Mesenchymal stem cell (in vitro differentiated cells and primary cell): ENCODE measurements at regions not wholly inside any gene's neighbourhood (a gene's known extent, or its start where the extent isn't known, plus 50 kb on each side); places are given as distances from the start of the nearest gene placed in this dataset.
A peak's percentile ranks its signal among the peaks of the same experiment; 100 is the strongest.

Experiments
- DNase-seq: peaks from one replicate; pipeline ENCODE4 v3.0.0-alpha.2; 2013
- H2AFZ ChIP-seq: one replicate; pipeline ENCODE4 v1.6.1; 2013; ENCODE audit warnings: low read depth, mild to moderate bottlenecking, control low read depth, inconsistent platforms, low read length, moderate library complexity
- H2AK5ac ChIP-seq: 2 replicates; pipeline ENCODE4 v1.6.1; 2013; ENCODE audit warnings: low read length, moderate library complexity, mild to moderate bottlenecking, inconsistent platforms; ENCODE audit not compliant: severe bottlenecking
- H2BK120ac ChIP-seq: one replicate; pipeline ENCODE4 v1.6.1; 2013; ENCODE audit warnings: low read depth, mild to moderate bottlenecking, inconsistent platforms, low read length, moderate library complexity
- H2BK12ac ChIP-seq, 2 experiments: one replicate each; pipeline ENCODE4 v1.6.1; 2013; ENCODE audit warnings: inconsistent platforms in 2 of 2, low read length in 2 of 2, mild to moderate bottlenecking in 2 of 2, moderate library complexity in 2 of 2, control low read depth in 1 of 2
- H2BK15ac ChIP-seq: one replicate; pipeline ENCODE4 v1.6.1; 2013; ENCODE audit warnings: mild to moderate bottlenecking, low read depth, inconsistent platforms; ENCODE audit not compliant: poor library complexity, severe bottlenecking
- H2BK5ac ChIP-seq: 2 replicates; pipeline ENCODE4 v1.6.1; 2013; ENCODE audit warnings: low read depth, mild to moderate bottlenecking, low read length, control low read depth, inconsistent platforms; ENCODE audit not compliant: poor library complexity, severe bottlenecking
- H3K14ac ChIP-seq, 2 experiments: one replicate each; pipeline ENCODE4 v1.6.1; 2013; ENCODE audit warnings: inconsistent platforms in 2 of 2, low read length in 2 of 2, control low read depth in 1 of 2, mild to moderate bottlenecking in 1 of 2, moderate library complexity in 1 of 2
- H3K18ac ChIP-seq, 2 experiments: one replicate each; pipeline ENCODE4 v1.6.1; 2013; ENCODE audit warnings: inconsistent platforms in 2 of 2, low read length in 2 of 2, control low read depth in 1 of 2, low read depth in 1 of 2, mild to moderate bottlenecking in 1 of 2
- H3K23ac ChIP-seq, 2 experiments: one replicate each; pipeline ENCODE4 v1.6.1; 2013; ENCODE audit warnings: inconsistent platforms in 2 of 2, low read length in 2 of 2, mild to moderate bottlenecking in 2 of 2, moderate library complexity in 2 of 2, control low read depth in 1 of 2
- H3K27ac ChIP-seq: 2 replicates; pipeline ENCODE4 v1.5.1; 2013; ENCODE audit warnings: mild to moderate bottlenecking, moderate library complexity, low read length, control low read depth, inconsistent platforms; ENCODE audit not compliant: poor library complexity, severe bottlenecking
- H3K27me3 ChIP-seq, 2 experiments: 2 replicates each; pipeline versions ENCODE4 v1.6.1 to v1.7.0; 2013; ENCODE audit warnings: low read length in 2 of 2, mild to moderate bottlenecking in 2 of 2, moderate library complexity in 2 of 2, control low read depth in 1 of 2, inconsistent platforms in 1 of 2; ENCODE audit not compliant: control insufficient read depth in 1 of 2, insufficient read depth in 1 of 2
- H3K36me3 ChIP-seq, 2 experiments: 2 replicates each; pipeline versions ENCODE4 v1.6.1 to v1.7.0; 2013; ENCODE audit warnings: low read length in 2 of 2, control low read depth in 1 of 2, inconsistent platforms in 1 of 2, low read depth in 1 of 2, mild to moderate bottlenecking in 1 of 2; ENCODE audit not compliant: insufficient read depth in 2 of 2, control insufficient read depth in 1 of 2
- H3K4ac ChIP-seq, 2 experiments: one replicate each; pipeline ENCODE4 v1.6.1; 2013; ENCODE audit warnings: inconsistent platforms in 2 of 2, low read length in 2 of 2, mild to moderate bottlenecking in 2 of 2, moderate library complexity in 2 of 2, control low read depth in 1 of 2, low read depth in 1 of 2
- H3K4me1 ChIP-seq: 2 replicates; pipeline ENCODE4 v1.6.1; 2013; ENCODE audit warnings: low read depth, low read length, control low read depth; ENCODE audit not compliant: control insufficient read depth, insufficient read depth
- H3K4me2 ChIP-seq: 2 replicates; pipeline ENCODE4 v1.6.1; 2013; ENCODE audit warnings: low read length, mild to moderate bottlenecking, inconsistent platforms; ENCODE audit not compliant: poor library complexity, severe bottlenecking
- H3K4me3 ChIP-seq, 2 experiments: 2 replicates each; pipeline versions ENCODE4 v1.5.1 to v1.7.0; 2013; ENCODE audit warnings: low read length in 2 of 2, mild to moderate bottlenecking in 2 of 2, control low read depth in 1 of 2, low read depth in 1 of 2; ENCODE audit not compliant: insufficient read depth in 1 of 2
- H3K79me1 ChIP-seq: replicated peaks from 2 replicates; pipeline ENCODE4 v1.6.1; 2013; ENCODE audit warnings: mild to moderate bottlenecking, control low read depth, low read length, inconsistent platforms; ENCODE audit not compliant: poor library complexity, severe bottlenecking
- H3K9ac ChIP-seq: 2 replicates; pipeline ENCODE4 v1.7.0; 2013; ENCODE audit warnings: mild to moderate bottlenecking, low read length, moderate library complexity
- H3K9me3 ChIP-seq: 2 replicates; pipeline ENCODE4 v1.7.0; 2013; ENCODE audit warnings: mild to moderate bottlenecking, low read length; ENCODE audit not compliant: control insufficient read depth
- H4K8ac ChIP-seq: one replicate; pipeline ENCODE4 v1.6.1; 2013; ENCODE audit warnings: inconsistent platforms, mild to moderate bottlenecking, low read length, moderate library complexity
- H4K91ac ChIP-seq: one replicate; pipeline ENCODE4 v1.6.1; 2013; ENCODE audit warnings: mild to moderate bottlenecking, low read length, inconsistent platforms
- WGBS: methylation state at CpG from one replicate; pipeline ENCODE4 v1.1.7; 2013; ENCODE audit warnings: mixed read lengths; 5-methylcytosine and 5-hydroxymethylcytosine counted together

GRCh38 chr13:50365408-50366391, 350.5 kb downstream of the KCNRG start:
- H2BK120ac ChIP-seq, result no peak overlapping the region
- WGBS, result 95% methylated on average over 7 of the region's 10 CpGs
- no peak for DNase-seq
- no peak overlapping the region for H2BK5ac ChIP-seq
- H3K4me3 ChIP-seq, result no peak overlapping the region
- H4K91ac ChIP-seq, result no peak overlapping the region
- H3K23ac ChIP-seq, result no peak overlapping the region
- H3K36me3 ChIP-seq, result no peaks in the 10 kb centered on the region
- H3K9ac ChIP-seq, result no peak overlapping the region
- H4K8ac ChIP-seq, result no peak overlapping the region
- no peak overlapping the region for H3K14ac ChIP-seq
- H2BK12ac ChIP-seq, result no peak overlapping the region
- H3K4me1 ChIP-seq, result peaks cover 2% of the 10 kb centered on the region
- no peaks in the 10 kb centered on the region for H3K79me1 ChIP-seq
- no peaks in the 10 kb centered on the region for H3K9me3 ChIP-seq
- no peak overlapping the region for H2AFZ ChIP-seq
- no peak overlapping the region for H3K4ac ChIP-seq
- H3K27me3 ChIP-seq, result no peaks in the 10 kb centered on the region
- no peak overlapping the region for H2AK5ac ChIP-seq
- peak overlapping the region; percentile 14 for H3K4me2 ChIP-seq
- no peak overlapping the region for H3K18ac ChIP-seq
- H2BK15ac ChIP-seq, result no peak overlapping the region
- H3K27ac ChIP-seq, result peak overlapping the region; percentile 63

- Histone ChIP-seq H3K4me3 (no peak overlapping the region), H3K18ac (no peak overlapping the region), H2BK120ac (no peak overlapping the region), H2AFZ (no peak overlapping the region), H3K79me1 (no peaks in the 10 kb centered on the region), H3K4me1 (peaks cover 2% of the 10 kb centered on the region), H3K9me3 (no peaks in the 10 kb centered on the region), H3K36me3 (no peaks in the 10 kb centered on the region), H3K9ac (no peak overlapping the region), H2AK5ac (no peak overlapping the region), H2BK12ac (no peak overlapping the region), H3K4me2 (no peak overlapping the region), H4K91ac (no peak overlapping the region), H4K8ac (no peak overlapping the region), H3K23ac (no peak overlapping the region), H2BK15ac (no peak overlapping the region), H2BK5ac (no peak overlapping the region), H3K4ac (no peak overlapping the region), H3K27ac (peak overlapping the region; percentile 63), H3K14ac (no peak overlapping the region), H3K27me3 (no peaks in the 10 kb centered on the region)
- WGBS, result 92% methylated on average over 6 of the region's 6 CpGs
- no peak for DNase-seq
Measured at GRCh38 chr13:50366488-50367174, 351.4 kb downstream of the KCNRG start.

- Histone ChIP-seq H3K14ac (no peak overlapping the region), H3K4ac (no peak overlapping the region), H2BK120ac (no peak overlapping the region), H4K91ac (no peak overlapping the region), H2BK15ac (no peak overlapping the region), H3K4me1 (peaks cover 2% of the 10 kb centered on the region), H2BK5ac (no peak overlapping the region), H4K8ac (no peak overlapping the region), H3K27ac (no peak overlapping the region), H3K27me3 (no peaks in the 10 kb centered on the region), H3K23ac (no peak overlapping the region), H3K79me1 (no peaks in the 10 kb centered on the region), H2AFZ (no peak overlapping the region), H3K4me3 (no peak overlapping the region), H2BK12ac (no peak overlapping the region), H3K9me3 (no peaks in the 10 kb centered on the region), H3K4me2 (no peak overlapping the region), H3K18ac (no peak overlapping the region), H3K9ac (no peak overlapping the region), H2AK5ac (no peak overlapping the region), H3K36me3 (no peaks in the 10 kb centered on the region)
- no peak for DNase-seq
- 100% methylated on average over 1 of the region's 2 CpGs for whole genome bisulfite sequencing
Measured at GRCh38 chr13:50369646-50370045, 354.4 kb downstream of the KCNRG start.

- Histone ChIP-seq H3K79me1 (no peaks in the 10 kb centered on the region), H3K36me3 (no peaks in the 10 kb centered on the region), H3K4me2 (no peak overlapping the region), H2AK5ac (no peak overlapping the region), H3K9me3 (no peaks in the 10 kb centered on the region), H2BK5ac (no peak overlapping the region), H4K91ac (no peak overlapping the region), H3K27ac (no peak overlapping the region), H3K4me1 (no peaks in the 10 kb centered on the region), H3K4me3 (no peak overlapping the region), H3K23ac (no peak overlapping the region), H2BK120ac (no peak overlapping the region), H2BK12ac (no peak overlapping the region), H2BK15ac (no peak overlapping the region), H3K9ac (no peak overlapping the region), H3K4ac (no peak overlapping the region), H2AFZ (no peak overlapping the region), H3K18ac (no peak overlapping the region), H4K8ac (no peak overlapping the region), H3K14ac (no peak overlapping the region), H3K27me3 (no peaks in the 10 kb centered on the region)
- 90% methylated on average over 4 of the region's 5 CpGs for WGBS
- no peak for DNase-seq
Measured at GRCh38 chr13:50370303-50370950, 355.2 kb downstream of the KCNRG start.
